ENCODE measurements at regions not wholly inside any gene's neighbourhood (a gene's known extent, or its start where the extent isn't known, plus 50 kb on each side); places are given as distances from the start of the nearest gene placed in this dataset.

GRCh38 chr9:8241201-8241600, 441.6 kb upstream of the DMAC1 start (continued):
- TF ChIP-seq CHD7 (IDR thresholded peaks at IDR 0.05; ENCODE audit: insufficient replicate concordance, low read length), result no peak
- TF ChIP-seq EZH2 (IDR thresholded peaks at IDR 0.05; ENCODE audit: low read depth, low read length, severe bottlenecking), result no peak
- TF ChIP-seq MAX (IDR thresholded peaks at IDR 0.05), result no peak
- TF ChIP-seq FOSL1 (IDR thresholded peaks at IDR 0.05; ENCODE audit: insufficient read depth, low read depth, low read length), result no peak
- no peak for TF ChIP-seq SIX5 (IDR thresholded peaks at IDR 0.05; ENCODE audit: low read depth, low read length)
- TF ChIP-seq BACH1 (IDR thresholded peaks at IDR 0.05; ENCODE audit: low read length), result no peak
- no peak for TF ChIP-seq PHF8 (conservative IDR thresholded peaks at IDR 0.05; ENCODE audit: low read depth, low read length)
- no peak for TF ChIP-seq ATF3 (IDR thresholded peaks at IDR 0.05; ENCODE audit: insufficient read depth, low read depth, low read length)
